GM10248 (cell line): ENCODE measurements at regions not wholly inside any gene's neighbourhood (a gene's known extent, or its start where the extent isn't known, plus 50 kb on each side); places are given as distances from the start of the nearest gene placed in this dataset.

Experiments
- CTCF ChIA-PET: fragments of 300-600 bp; sonication (Branson Sonifier 250); formaldehyde crosslinking; extraction: SDS; loops from one replicate; lab custom pipeline; 2021; ENCODE audit warnings: antibody characterized with exemption; lab: Yijun Ruan, JAX
- POLR2A ChIA-PET: fragments of 350-650 bp; sonication (Branson Sonifier 250); formaldehyde crosslinking; extraction: SDS; loops from one replicate; lab custom pipeline; 2020; ENCODE audit warnings: antibody characterized with exemption; lab: Yijun Ruan, JAX
- DNase-seq: peaks from one replicate; pipeline ENCODE4 v3.0.0; 2012; ENCODE audit errors: extremely low spot score
- CTCF ChIP-seq: IDR thresholded peaks from 2 replicates; pipeline ENCODE4 v1.5.1; 2012; ENCODE audit warnings: mild to moderate bottlenecking, low read depth; ENCODE audit errors: extremely low read depth, missing control alignments, control extremely low read depth

- no peak for DNase-seq
- ChIA-PET CTCF (no interaction called here), POLR2A (no interaction called here)
- no peak for TF ChIP-seq CTCF
Observed at GRCh38 chr16:51061328-51061727, 89.7 kb downstream of the SALL1 start.

GRCh38 chr16:51057969-51058337 is 93.1 kb downstream of the SALL1 start:
- CTCF ChIA-PET, result interaction anchor here (1.0 kb wide), 1 partner anchor 10 kb away, joined by 3 read pairs; no protein-coding TSS in a partner anchor
- POLR2A ChIA-PET, result no interaction called here
- no peak for TF ChIP-seq CTCF
- DNase-seq, result no peak

- DNase-seq, result no peak
- ChIA-PET POLR2A (no interaction called here), CTCF (interaction anchor here (1.0 kb wide), 1 partner anchor 11 kb away, joined by 3 read pairs; no protein-coding TSS in a partner anchor)
- no peak for TF ChIP-seq CTCF
Observed at GRCh38 chr16:51057102-51057793, 93.8 kb downstream of the SALL1 start.

GRCh38 chr16:51056331-51056730 is 94.7 kb downstream of the SALL1 start:
- no peak for TF ChIP-seq CTCF
- DNase-seq, result no peak
- ChIA-PET CTCF (no interaction called here), POLR2A (no interaction called here)

GRCh38 chr16:51055434-51055833 is 95.6 kb downstream of the SALL1 start:
- no peak for DNase-seq
- ChIA-PET CTCF (interaction anchor here (1.8 kb wide), 1 partner anchor 24 kb away, joined by 4 read pairs; no protein-coding TSS in a partner anchor), POLR2A (no interaction called here)
- TF ChIP-seq CTCF, result no peak

- ChIA-PET CTCF (no interaction called here), POLR2A (no interaction called here)
- no peak for DNase-seq
- TF ChIP-seq CTCF, result no peak
Observed at GRCh38 chr16:51053775-51054174, 97.3 kb downstream of the SALL1 start.
